DMS 273 (cell line): ENCODE measurements at regions not wholly inside any gene's neighbourhood (a gene's known extent, or its start where the extent isn't known, plus 50 kb on each side); places are given as distances from the start of the nearest gene placed in this dataset.

Experiments used
- DNase-seq: peaks from one replicate; lab custom pipeline; 2025; ENCODE audit not compliant: unreplicated experiment; lab: John Stamatoyannopoulos, UW

- no peak for DNase-seq
These were observed 487.7 kb upstream of the BTBD3 start for GRCh38 chr20:11429889-11430519.

GRCh38 chr20:11430652-11431051, 487.0 kb upstream of the BTBD3 start:
- no peak for DNase-seq

- no peak for DNase-seq
These were observed 486.1 kb upstream of the BTBD3 start for GRCh38 chr20:11431621-11432020.

GRCh38 chr20:11432407-11432806, 485.3 kb upstream of the BTBD3 start:
- no peak for DNase-seq

DNA sequence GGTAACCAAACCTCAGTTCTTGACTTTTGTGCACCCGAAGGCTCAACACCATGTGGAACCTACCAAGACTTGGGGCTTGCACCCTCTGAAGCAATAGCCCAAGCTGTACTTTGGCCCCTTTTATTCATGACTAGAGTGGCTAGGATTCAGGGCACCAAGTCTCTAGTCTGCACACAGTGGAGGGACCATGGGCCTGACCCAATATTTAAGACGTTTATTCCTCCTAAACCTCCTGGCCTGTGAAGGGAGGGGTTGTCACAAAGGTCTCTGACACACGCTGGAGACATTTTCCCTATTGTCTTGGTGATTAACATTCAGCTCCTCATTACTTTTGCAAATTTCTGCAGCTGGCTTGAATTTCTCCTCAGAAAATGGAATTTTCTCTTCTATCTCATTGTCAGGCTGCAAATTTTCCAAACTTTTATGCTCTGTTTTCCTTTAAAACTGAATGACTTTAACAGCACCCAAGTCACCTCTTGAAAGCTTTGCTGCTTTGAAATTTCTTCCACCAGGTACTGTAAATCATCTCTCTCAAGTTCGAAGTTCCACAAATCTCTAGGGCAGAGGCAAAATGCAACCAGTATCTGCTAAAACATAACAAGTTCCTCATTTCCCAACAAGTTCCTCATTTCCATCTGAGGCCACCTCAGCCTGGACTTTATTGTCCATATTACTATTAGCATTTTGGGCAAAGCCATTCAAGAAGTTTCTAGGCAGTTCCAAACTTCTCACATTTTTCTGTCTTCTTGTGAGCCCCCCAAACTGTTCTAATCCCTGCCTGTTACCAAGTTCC, 481.4 kb upstream of the BTBD3 start:
- no peak for DNase-seq

- DNase-seq = no peak
These were observed 480.6 kb upstream of the BTBD3 start for GRCh38 chr20:11437090-11437489.

GRCh38 chr20:11437611-11438380, 479.9 kb upstream of the BTBD3 start:
- no peak for DNase-seq

DNA sequence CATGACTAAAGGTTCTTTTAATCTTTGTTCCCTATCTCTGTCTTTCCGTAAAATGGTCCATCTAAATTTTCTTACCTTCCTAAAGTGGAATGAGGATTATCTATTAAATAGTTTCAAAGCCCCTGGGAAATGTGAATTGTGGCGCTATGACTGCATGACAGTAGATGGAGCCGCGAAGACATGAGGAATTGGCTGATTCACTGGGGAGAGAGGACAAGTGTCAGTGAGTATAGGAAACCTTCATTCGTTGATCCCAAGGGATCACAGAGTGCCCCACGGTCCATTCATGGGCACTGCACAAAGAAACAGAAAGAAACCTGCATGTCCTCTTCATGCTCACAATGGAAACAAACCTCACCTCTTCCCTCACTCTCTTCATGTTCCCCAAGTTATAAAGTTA, 479.3 kb upstream of the BTBD3 start:
- no peak for DNase-seq

- DNase-seq = no peak
These were observed 474.1 kb upstream of the BTBD3 start for GRCh38 chr20:11443382-11444119.

GRCh38 chr20:11445161-11445560, 472.5 kb upstream of the BTBD3 start:
- DNase-seq = no peak

GRCh38 chr20:11445891-11446290, 471.8 kb upstream of the BTBD3 start:
- no peak for DNase-seq

DNA sequence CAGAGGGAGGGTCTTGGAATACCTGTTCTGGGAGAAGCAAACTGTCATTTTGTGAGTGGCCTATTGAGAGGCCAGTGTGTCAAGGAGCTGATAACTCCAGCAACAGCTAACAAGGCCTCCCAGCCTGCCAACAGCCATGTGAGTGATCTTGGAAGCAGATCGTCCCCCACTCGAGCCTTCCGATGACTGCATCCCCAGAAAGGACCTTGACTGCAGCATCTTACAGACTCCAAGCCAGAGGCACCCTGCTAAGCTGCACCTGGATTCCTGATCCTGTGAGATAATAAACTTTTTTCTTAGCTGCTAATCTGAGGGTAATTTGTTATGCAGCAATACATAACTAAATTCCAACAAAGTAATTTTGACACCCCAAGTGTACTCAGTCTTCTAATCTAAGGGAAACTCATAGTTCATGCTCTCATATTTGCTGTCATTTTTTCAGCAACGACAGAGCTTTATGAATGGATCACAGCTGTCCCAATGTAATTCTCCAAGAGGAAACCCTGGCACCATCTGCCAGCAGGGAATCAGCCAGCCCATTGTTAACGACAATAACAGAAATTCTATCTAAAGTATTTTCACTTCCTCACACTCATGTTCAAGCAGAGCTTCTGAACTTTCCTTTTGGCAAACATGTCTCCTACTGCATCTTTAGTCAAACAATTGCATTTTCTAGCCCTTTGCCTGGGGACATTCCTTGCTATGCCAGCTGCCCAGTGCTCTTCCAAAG, 470.2 kb upstream of the BTBD3 start:
- no peak for DNase-seq

DNA sequence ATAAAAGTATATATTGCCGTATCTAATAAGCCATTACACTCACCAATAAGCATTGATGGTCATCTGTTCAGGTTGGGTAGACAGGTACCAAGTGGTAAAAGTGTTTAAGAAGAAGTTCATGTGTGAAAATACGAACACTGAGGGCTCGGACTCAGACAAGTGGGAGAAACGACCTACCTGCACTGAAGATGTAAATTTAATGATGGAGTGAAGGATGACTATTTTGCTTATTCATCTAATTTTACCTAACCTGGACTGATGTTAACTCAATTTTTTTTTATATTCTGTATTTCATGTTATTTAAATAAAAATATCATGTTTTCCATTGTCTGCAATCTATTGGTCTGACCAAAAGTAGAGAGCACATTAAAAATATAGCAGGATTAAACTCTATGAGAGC, 469.1 kb upstream of the BTBD3 start:
- DNase-seq = no peak

- DNase-seq = no peak
These were observed 465.9 kb upstream of the BTBD3 start for GRCh38 chr20:11451793-11452291.

- no peak for DNase-seq
These were observed 465.4 kb upstream of the BTBD3 start for GRCh38 chr20:11452326-11452725.

GRCh38 chr20:11453430-11453829, 464.3 kb upstream of the BTBD3 start:
- no peak for DNase-seq

DNA sequence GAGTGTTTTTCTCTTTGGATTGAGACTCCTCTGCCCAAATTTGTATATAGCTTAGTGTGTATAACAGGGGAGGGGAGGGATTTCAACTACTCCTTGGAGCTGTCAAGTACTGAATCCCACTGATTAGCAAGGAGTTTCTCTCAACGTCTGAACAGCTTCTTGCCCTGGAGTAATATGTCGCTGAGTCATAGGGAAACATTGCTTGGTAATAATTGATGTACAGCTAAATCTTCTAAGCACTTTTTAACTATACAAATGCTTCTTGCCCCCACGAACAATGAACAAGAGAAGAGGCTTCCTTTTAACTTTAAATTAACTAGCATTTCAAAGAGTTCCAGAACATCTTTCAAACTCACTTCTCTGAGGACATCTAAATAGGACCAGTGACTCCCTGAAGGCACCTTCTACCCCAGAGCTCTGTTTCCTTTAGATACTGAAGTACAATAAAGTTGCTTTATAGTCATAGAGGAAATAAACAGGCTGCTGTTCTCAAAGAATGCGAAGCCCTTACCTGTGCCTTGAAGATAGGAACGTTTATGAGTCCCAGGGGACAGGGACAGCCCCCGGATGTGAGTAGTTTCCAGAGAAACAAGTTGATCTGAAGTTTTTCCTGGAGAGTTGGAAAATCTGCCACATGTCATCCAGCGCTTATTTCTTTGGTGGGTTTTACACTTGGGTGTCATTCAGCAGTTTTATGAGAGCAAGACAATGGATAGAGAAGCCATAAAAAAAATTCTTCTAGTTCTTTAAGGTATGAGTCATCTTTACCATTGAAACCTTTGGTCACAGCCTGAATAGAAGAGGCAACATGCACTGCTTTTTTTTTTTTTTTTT, 462.5 kb upstream of the BTBD3 start:
- DNase-seq = no peak

GRCh38 chr20:11457488-11457887, 460.2 kb upstream of the BTBD3 start:
- no peak for DNase-seq

GRCh38 chr20:11459090-11459890, 458.4 kb upstream of the BTBD3 start:
- DNase-seq = no peak
